HFFc6 (cell line): ENCODE measurements at regions not wholly inside any gene's neighbourhood (a gene's known extent, or its start where the extent isn't known, plus 50 kb on each side); places are given as distances from the start of the nearest gene placed in this dataset.

ENCODE experiments used
- DNase-seq: peaks from one replicate; pipeline ENCODE4 v3.0.0-alpha.2; 2018
- H3K27ac Mint-ChIP-seq: 2 replicates; pipeline ENCODE4 v1.8.0; 2020; ENCODE audit warnings: mild to moderate bottlenecking, mixed read lengths
- H3K27me3 Mint-ChIP-seq: 2 replicates; pipeline ENCODE4 v1.8.0; 2021; ENCODE audit warnings: mild to moderate bottlenecking, moderate library complexity, mixed read lengths; ENCODE audit not compliant: insufficient read depth
- H3K36me3 Mint-ChIP-seq: 2 replicates; pipeline ENCODE4 v1.8.0; 2021; ENCODE audit warnings: low read depth, mixed read lengths
- H3K4me1 Mint-ChIP-seq: 2 replicates; pipeline ENCODE4 v1.8.0; 2020; ENCODE audit warnings: low read depth, mixed read lengths
- H3K4me3 Mint-ChIP-seq: 2 replicates; pipeline ENCODE4 v1.8.0; 2020; ENCODE audit warnings: mild to moderate bottlenecking, moderate library complexity, mixed read lengths
- H3K9me3 Mint-ChIP-seq: 2 replicates; pipeline ENCODE4 v1.8.0; 2020; ENCODE audit warnings: mild to moderate bottlenecking, mixed read lengths
- CTCF ChIP-seq: fragments of 200-600 bp; sonication (generic); IDR thresholded peaks from 2 replicates; pipeline ENCODE4 v1.5.0; 2021; ENCODE audit warnings: antibody characterized with exemption, mild to moderate bottlenecking

GRCh38 chr18:55121397-55122170 lies 162.3 kb upstream of the CCDC68 start:
- Mint-ChIP-seq H3K4me3 (no peak overlapping the region), H3K27me3 (no peaks in the 10 kb centered on the region), H3K4me1 (peaks cover 39% of the 10 kb centered on the region), H3K36me3 (no peaks in the 10 kb centered on the region), H3K9me3 (no peaks in the 10 kb centered on the region), H3K27ac (no peak overlapping the region)
- no peak for DNase-seq
- no peak for TF ChIP-seq CTCF

GRCh38 chr18:55120896-55121295 lies 161.6 kb upstream of the CCDC68 start:
- H3K9me3 Mint-ChIP-seq: no peaks in the 10 kb centered on the region
- DNase-seq: no peak
- no peak for TF ChIP-seq CTCF
- H3K4me1 Mint-ChIP-seq: peaks cover 41% of the 10 kb centered on the region
- no peaks in the 10 kb centered on the region for H3K27me3 Mint-ChIP-seq
- H3K27ac Mint-ChIP-seq: no peak overlapping the region
- no peaks in the 10 kb centered on the region for H3K36me3 Mint-ChIP-seq
- no peak overlapping the region for H3K4me3 Mint-ChIP-seq

- Mint-ChIP-seq H3K4me3 (no peak overlapping the region), H3K27ac (no peak overlapping the region), H3K27me3 (no peaks in the 10 kb centered on the region), H3K4me1 (peaks cover 51% of the 10 kb centered on the region), H3K9me3 (no peaks in the 10 kb centered on the region), H3K36me3 (no peaks in the 10 kb centered on the region)
- DNase-seq: no peak
- no peak for TF ChIP-seq CTCF
Measured at GRCh38 chr18:55119434-55119833, 160.2 kb upstream of the CCDC68 start.

- no peak overlapping the region for H3K27ac Mint-ChIP-seq
- no peaks in the 10 kb centered on the region for H3K27me3 Mint-ChIP-seq
- H3K36me3 Mint-ChIP-seq: no peaks in the 10 kb centered on the region
- H3K4me1 Mint-ChIP-seq: peaks cover 47% of the 10 kb centered on the region
- H3K4me3 Mint-ChIP-seq: no peak overlapping the region
- no peak for TF ChIP-seq CTCF
- DNase-seq: no peak
- no peaks in the 10 kb centered on the region for H3K9me3 Mint-ChIP-seq
Measured at GRCh38 chr18:55119016-55119415, 159.8 kb upstream of the CCDC68 start.

GRCh38 chr18:55116863-55117262 lies 157.6 kb upstream of the CCDC68 start:
- no peak for DNase-seq
- H3K4me1 Mint-ChIP-seq: peaks cover 37% of the 10 kb centered on the region
- no peaks in the 10 kb centered on the region for H3K36me3 Mint-ChIP-seq
- H3K9me3 Mint-ChIP-seq: peaks cover 3% of the 10 kb centered on the region; the same call in 1 of the 2 replicates
- no peak overlapping the region for H3K27ac Mint-ChIP-seq
- H3K27me3 Mint-ChIP-seq: peaks cover 5% of the 10 kb centered on the region; the same call in 1 of the 2 replicates
- H3K4me3 Mint-ChIP-seq: no peak overlapping the region
- no peak for TF ChIP-seq CTCF
